ENCODE measurements at regions not wholly inside any gene's neighbourhood (a gene's known extent, or its start where the extent isn't known, plus 50 kb on each side); places are given as distances from the start of the nearest gene placed in this dataset.
"Not testable (repeated sequence)": the region's sequence is repeated elsewhere in the genome, so short reads cannot be mapped to it uniquely, and the experiment has no call there.

DNA sequence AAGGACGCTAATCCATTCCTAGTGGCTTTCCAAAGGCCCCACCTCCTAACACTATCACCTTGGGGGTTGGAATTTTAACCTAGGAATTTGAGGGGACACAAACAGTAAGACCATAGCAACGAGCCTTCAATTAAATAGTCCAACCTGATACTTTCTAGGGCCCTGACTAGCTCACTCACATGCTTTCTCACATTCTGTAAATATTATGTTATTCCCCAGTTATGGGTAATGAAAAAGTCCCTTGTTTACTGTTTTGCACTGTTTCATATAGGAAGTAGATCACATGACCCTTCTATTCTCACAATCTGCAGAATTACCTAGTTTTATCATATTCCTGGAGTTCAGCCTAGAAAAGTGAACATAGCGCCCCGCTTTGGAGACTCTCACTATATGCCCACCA, 1212.1 kb upstream of the ACVR2A start:
- DNase-seq: no peak

DNA sequence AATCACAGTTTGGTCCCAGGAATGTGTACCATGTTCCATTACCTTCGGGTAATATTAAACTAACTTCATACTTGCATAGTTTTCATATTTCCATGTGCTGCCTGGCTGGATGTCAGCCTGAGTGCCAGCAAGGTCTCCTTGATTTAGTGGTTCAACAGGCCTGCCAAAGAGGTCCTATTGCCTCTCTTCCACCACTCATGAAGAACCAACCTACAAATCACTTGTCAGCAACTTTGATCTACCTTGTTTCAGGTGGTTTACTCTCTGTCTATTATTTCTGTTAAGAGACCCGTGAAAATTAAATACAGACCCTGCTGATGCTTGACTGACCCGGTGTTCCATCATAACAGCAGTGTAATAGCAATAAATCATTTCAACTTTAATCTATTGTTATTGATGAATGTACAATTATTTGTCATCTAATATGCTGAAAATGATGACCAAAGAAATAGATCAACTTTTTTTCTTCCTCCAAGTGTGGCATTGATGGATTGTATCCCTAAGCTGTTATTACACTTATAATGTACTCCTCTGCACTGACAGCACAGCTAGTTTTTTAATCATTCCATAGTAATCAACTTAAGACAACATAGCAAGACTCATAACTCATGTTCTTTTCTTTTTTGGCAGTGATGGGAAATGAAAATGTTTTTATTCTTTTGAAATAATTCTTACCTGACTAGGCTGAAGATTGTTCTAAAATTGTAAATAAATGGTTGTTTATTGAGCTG, 1220.2 kb upstream of the ACVR2A start:
- no peak for DNase-seq

DNA sequence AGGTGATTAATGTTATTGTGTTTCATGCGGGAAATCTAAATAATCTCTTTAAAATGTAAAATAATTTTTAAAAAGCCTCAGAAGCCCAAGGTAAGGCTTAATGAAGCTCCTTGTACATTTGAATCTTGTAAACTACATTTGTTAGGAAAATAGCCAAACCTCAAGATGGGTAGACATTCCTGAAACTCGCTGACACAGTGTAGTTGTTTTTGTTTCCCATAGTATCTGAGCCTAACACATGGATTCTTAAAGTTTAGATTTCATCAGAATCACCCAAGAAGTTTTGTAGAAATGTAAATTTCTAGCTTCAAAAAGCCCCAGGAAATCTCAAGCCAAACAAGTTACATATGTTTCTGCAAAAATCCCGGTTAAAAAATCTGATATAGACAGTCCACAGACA, 1221.1 kb upstream of the ACVR2A start:
- DNase-seq: no peak

DNA sequence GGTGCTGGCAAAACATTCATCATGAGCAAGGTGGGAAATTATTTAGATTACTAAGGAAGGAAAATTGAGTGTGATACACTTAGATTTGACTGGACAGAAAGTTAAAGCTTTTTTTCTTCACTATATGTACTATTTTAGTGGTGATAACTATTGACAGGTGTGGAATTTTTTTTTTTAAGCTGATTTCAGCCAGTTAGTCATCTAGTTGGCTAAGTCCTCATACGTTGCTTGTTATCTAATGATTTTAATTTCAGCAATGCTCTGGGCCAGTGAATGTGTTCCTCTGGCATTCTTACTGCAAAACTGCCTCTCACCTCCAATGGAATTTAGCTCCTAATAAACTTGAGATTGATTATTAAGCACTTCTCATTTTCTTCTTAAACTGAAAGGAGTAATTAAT, 1223.2 kb upstream of the ACVR2A start:
- DNase-seq: no peak

DNA sequence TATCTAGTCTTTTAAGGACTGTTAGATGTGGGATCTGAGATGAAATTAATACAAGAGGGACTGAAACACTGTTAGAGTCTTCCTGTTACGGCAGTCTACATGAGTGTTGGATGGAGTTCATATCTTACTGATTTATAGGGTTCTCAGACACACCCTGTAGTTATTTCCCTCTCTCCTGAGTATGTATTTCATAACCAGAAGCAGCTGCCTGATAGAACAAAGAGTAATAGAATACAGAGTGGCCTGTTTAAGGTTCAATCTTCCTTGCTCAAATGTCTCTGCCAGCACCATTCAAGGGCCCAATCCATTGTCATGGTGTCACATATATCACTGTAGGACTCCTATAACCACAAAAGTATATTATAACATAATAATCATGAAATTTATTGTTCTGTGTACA, 1229.1 kb upstream of the ACVR2A start:
- DNase-seq: no peak

DNA sequence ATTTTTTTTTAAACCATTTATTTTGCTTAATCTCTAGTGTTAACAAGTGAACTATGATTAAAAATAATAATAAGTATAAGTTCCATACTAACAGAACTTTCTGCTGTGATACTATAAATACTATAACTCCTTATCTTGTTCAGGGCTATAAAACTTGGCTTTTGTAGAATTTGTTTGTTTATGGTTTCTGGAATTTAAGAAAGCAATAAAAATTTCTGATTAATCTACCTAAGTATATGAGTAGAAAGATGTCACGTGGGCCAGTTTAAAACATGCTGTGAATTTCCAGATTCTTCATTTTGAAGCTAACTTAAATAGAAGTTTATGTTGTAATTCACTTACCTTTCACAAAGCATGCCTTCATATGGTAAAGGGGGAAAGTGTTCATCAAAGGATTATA, 1236.3 kb upstream of the ACVR2A start:
- no peak for DNase-seq

DNA sequence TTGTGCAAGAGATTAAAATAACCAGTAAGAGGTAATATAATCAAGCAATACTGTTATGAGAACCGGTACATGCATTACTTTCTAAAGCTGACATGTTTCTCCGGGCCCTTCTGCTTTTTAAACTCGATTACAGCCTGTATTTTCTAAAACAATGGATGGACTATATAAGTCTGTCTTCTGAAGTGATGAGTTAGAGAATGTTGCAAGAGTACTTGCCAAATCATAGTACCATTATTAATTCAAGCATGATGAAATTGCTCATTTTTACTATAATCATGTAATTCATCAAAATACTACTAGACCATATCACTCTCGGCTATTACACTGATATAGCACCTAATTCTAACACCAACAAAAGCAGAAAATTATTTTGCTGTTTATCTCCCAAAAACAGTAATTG, 1240.3 kb upstream of the ACVR2A start:
- no peak for DNase-seq

DNA sequence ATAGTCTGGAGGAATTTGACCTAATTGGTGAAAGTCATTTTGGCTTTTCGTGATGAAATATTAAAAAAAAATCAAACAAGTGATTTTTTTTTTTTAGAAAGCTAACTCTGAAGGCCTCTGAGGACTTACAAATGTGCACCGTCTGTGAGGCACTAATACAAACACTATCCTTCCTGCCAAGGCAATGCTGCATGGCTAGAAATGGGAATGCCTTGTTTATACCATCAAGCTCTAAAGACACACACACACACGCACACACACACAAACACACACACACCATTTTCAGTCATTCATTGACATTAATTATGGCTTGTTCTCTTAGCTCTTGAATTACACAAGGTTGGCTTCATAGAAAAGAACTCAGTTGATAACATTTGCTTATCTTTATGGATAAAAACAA, 1242.0 kb upstream of the ACVR2A start:
- no peak for DNase-seq

DNA sequence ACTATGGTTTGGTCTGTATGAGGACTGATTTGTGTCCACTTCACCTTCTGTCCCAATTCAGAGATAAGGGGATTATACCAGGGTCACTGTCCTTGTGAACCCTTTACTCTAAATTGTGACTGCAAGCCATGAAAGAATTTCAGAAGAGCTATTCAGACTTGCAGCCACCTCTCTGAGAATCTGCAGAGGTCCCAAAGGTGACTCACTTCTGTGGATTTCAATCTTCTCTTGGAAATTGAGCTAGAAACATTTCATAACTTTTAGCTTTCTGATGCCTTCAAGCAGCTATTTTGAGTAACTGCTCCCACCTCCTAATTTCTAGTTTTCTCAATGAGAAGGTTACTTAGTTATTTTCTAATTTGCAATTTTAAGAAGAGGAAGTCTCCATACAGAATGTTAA, 1242.4 kb upstream of the ACVR2A start:
- no peak for DNase-seq

DNA sequence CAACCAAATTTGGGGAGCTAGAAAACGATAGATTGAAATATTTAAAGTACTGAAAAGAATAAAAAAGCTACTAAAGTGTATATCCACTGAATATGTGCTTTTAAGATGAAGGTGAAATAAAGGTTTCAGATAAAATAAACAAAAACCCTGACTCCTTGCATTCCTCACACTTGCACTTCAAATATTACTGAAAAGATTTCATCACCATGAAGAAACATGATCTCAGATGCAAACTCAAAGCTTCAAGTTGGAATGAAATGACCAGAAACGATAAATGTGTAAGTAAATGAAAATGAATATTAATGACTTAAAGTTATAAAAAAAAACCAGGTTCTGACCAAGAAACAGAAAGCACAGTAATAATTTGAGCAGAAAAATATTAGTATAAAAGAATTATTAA, 1246.0 kb upstream of the ACVR2A start:
- DNase-seq: no peak

DNA sequence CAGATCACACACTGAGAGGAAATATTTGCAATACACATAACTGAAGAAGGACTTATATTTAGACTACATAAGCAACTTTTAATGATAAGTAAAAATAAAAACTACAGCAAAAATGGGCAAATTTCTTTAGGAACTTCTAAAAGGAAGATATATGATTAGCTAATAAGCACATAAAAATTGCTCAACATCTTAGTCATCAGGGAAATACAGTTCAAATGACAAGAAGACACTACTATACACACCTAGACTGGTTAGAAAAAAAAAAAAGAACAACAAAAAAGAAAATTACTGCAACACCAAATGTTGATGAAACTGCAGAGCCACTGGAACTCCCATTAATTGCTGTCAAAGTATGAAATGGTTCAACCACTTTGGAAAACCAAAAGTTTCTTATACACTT, 1247.5 kb upstream of the ACVR2A start:
- DNase-seq: no peak

DNA sequence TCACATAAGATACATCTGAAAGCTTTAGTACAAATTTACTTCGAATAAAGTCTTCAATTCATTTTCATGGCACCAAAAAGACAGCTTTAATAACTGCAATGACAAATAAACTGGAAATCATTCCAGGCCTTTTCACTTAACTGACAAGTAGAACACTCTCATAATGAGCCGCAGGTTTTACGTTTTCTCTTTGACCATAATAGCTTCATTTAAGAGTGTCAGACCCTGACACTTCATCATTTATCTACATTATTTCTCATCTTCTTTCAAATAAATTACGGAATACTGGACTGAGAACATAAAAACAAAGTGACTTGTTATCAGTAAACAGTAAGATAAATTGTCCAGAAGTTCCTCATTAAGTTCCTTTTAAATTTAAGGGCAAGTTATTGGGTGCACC, 1252.9 kb upstream of the ACVR2A start:
- DNase-seq: no peak

DNA sequence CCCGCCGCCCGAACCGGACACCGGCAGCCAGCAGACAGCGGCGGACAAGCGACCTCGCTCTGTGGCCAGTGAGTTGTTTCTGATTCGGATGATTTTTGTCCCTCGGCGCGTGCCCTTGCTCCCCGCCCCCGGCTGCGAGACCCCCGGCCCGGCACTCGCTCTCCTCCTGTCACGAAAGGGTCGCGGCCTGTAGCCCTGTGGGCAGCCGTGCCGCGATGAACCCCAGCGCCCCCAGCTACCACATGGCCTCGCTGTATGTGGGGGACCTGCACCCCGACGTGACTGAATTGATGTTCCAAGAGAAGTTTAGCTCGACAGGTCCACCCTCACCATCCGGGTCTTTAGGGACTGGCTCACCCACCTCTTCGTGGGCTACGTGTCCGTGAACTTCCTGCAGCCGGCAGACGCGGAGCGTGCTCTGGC, 1257.5 kb upstream of the ACVR2A start:
- no peak for DNase-seq

DNA sequence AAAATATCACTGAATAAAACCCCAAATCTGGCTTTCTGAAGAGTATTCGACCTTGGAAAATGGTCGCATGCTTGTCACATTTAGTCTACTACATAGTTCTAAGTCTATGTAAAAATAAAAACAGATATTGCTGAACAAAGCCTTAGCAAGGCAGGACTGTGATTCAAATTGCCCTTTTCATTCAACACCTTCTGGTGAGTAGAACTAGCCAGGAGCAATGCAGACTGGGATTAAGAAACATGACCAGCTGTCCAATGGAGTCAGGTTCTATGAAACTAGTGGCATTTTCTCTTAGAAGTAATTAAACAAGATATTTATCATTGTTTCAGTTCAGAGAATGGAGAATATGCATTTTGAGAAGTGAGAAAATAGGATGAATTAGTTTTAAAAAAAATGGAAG, 1260.5 kb upstream of the ACVR2A start:
- no peak for DNase-seq

DNA sequence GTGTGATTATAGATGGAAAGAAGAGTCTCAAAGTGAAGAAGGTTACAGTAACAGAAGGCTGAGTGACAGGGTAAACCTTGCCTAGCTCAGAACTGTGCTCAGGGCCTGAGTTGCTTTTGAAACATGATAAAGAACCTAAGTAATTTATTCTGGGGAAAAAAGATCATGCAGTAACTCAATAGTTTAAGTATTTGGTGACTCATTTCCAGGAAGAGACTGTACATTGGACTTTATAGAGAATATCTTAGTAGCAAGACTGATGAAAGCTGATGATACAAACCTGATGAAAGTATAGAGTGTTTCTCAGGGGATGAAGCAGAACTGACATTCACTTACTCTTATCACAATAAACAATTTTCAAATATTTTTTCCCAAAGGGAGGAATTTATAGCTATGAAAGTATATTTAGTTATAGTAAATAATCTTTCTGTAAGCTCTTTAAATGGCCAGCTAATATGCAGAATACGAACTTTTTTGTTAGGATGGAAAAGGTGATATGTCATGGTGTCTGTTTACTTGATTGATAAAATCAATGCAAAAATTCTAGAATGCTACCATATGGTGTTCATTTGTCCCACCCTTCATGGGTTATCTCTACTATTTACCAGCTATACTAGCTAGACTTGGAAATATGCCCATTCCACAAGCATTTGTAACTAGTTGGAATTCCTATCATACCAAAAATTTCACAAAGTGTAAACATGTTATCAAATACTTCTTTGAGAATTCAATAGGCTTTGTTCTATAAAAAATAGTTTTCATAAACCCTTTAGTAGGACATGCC, 1265.5 kb upstream of the ACVR2A start:
- no peak for DNase-seq

DNA sequence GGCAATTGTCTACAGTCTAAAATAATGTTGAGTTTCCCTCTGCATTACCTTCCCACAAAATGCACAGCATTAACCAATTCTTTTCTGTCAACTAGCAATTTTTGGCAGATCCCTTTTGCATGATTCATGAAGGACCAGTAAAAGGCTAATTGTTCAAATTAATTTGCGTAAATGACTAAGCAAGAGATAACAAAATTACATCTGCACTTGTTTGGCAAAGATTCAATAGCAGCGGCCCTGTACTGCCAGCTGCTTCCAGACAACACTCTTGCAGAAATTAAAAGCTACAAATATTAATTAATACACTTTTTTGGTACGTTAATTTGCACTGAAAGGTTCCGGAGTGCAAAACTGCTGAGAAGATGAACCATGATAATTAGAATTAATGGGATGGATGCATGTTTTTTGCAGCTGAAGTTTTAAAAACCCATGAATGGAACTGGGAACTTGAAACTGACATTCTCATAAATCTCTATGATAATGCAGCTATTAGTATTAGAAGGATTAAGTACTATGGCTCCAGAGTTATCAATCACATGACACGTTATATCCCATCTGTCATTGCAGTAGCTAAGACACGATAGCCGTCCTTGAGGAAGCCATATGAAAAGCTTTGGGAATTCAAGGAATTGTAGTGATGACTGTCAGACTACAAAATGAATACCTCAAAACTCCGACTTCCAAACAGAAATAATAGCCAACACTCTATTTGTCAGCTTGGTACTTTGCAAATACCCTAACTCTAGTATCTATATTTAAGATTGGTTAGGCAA, 1268.3 kb upstream of the ACVR2A start:
- DNase-seq: no peak

DNA sequence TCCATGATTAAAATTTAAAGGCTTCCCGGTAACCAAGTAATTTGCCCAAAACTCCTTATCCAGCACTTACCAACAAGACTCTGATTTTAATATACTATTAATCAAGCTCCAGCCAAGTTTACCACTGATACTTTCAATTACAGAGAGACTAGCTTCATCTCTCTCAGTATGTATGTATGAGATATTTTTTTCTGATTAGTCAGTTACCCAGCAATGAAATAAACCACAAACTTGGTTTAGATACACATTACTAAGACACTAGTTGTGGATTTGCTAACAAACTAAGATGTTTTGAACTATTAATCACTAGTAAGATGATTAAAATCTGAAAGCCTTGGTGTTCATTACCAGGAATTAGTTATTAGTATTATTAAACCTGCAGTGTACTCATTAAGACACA, 1272.2 kb upstream of the ACVR2A start:
- DNase-seq: no peak

DNA sequence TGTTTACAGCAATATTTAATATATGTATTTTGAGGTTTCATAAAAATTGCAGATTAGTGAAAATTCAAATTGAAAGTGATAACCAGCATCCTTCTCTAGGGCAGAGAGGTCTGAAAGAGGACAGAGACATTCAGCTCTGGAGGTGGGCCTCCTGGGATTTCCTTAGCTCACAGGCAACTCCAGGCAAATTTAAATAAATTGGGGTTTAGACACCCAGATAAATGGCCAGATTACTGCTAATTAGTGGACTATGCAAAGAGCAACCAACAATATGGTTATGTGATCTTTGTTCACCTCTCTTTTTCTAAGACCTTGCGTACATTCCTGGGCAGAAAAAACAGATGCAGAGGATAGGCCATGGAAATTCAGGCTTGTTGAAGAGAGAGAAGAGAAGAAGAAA, 1282.8 kb upstream of the ACVR2A start:
- no peak for DNase-seq

DNA sequence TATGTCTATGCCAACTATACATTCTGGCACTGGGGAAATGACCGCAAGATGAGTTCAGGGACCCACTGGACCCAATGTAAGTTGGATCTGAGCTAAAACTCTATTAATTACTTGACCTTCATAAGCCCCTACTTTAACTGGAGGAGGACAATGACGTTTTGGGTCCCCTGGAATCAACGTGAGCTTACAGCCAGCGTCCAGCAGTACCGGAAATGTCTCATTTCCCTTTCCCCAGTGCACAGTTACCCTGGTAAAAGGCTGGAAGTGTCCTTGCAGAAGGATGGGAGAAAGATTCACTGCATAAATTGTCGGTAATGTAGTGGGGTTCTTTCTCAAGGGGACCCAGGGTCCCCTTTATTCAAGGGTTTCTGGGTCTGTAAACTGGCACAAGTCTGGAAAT, 1297.6 kb upstream of the ACVR2A start:
- no peak for DNase-seq

DNA sequence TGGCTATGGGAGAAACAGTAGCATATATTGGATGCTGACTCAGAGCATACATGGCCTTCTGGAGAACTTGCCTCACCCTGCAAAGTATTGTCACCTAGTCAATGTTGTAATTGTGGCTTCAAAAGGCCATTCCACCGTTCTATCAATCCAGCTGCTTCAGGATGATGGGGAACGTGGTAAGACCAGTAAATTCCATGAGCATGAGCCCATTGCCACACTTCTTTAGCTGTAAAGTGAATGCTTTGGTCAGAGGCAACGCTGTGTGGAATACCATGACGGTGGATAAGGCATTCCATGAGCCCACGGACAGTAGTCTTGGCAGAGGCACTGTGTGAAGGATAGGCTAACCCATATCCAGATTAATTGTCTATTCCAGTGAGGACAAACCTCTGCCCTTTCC, 1300.1 kb upstream of the ACVR2A start:
- no peak for DNase-seq

DNA sequence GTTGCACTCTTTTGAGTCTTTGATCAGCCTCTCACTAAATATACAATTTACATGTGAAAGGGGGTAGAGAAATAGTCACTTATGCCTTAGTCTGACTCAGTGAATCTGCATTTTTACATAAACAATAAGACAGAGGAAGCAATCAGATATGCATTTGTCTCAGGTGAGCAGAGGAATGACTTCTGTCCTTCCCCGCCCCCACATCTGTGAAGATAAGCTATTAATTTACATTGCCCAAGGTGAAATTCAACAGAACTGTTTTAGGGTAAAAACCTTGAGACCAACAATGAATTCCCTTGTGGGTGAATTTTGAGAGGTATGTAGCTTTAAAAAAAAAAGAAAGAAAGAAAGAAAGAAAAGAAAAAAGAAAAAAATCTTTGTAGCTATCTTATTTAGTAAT, 1302.9 kb upstream of the ACVR2A start:
- no peak for DNase-seq

DNA sequence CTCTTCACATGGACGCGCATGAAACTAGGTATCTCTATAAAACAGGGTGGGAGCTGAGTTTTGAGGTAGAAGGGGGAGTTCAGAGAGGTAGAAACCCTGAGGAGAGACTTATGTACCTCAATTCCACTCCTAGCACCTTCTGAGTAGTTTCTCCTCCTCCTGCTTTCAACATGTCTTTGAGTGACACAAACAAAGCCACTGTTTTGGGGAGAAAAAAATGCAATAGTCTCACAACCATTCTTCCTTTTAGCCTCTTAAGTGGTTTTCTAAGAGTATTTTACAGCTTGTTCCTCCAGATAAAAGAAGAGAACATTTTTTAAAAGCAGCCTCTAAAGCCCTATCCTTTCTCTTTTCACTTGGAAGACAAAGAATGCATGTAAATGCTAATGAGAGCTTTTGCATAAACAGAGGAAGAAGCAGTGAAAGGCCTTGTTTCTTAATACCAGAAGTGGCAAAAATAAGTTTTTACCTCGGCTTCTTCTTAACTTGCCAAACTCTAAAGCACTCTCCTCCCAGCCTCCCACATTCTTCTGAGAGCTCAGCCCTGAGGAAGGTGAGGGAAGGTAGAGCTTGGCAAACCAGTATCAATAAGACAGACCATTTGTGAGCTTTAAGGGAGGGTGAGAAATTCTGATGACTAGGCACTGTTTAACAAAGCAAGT, 1304.4 kb upstream of the ACVR2A start:
- DNase-seq: no peak

DNA sequence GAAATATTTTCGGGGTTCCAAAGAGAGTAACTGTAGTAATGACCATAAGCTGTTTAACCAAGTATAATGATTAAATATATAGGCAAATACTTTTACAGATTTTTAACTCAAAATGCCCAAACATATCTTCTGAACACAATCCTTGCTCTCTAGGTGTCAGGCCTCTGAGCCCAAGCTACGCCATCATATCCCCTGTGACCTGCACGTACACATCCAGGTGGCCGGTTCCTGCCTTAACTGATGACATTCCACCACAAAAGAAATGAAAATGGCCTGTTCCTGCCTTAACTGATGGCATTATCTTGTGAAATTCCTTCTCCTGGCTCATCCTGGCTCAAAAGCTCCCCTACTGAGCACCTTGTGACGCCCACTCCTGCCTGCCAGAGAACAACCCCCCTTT, 1305.1 kb upstream of the ACVR2A start:
- DNase-seq: not testable (repeated sequence)

Measured in CD4-positive, alpha-beta T cell treated with Interleukin-10 for 1 hour (primary cell).